Jurkat, Clone E6-1 (cell line): ENCODE measurements at regions not wholly inside any gene's neighbourhood (a gene's known extent, or its start where the extent isn't known, plus 50 kb on each side); places are given as distances from the start of the nearest gene placed in this dataset.

Experiments
- DNase-seq: peaks from one replicate; pipeline ENCODE4 v3.0.0-alpha.2; 2011; ENCODE audit warnings: low read depth, low spot score
- H3K4me3 ChIP-seq: 2 replicates; pipeline ENCODE4 v1.5.1; 2011; ENCODE audit warnings: mild to moderate bottlenecking, low read length, control low read depth, moderate library complexity

- H3K4me3 ChIP-seq = no peak overlapping the region
- no peak for DNase-seq
Observed at GRCh38 chr10:6912424-6912823, 332.3 kb upstream of the PRKCQ start.

DNA sequence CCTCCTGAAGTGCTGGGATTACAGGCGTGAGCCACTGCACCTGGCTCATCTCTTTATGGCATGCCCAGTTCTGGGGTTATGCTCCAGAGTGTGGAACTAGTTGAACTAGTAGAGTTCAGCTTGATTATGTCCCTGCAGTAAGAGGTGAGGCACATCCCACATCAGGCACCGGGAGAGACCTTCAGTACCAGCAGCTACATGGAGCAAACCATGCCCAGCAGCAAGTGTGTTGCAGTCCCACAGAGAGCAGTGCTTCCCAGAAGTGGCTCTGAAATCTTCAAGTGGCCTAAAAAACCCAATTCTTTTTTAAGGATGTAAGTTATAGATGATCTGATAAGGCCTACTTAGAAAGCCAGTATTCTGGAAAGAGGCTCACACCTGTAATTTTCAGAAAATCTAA, 331.9 kb upstream of the PRKCQ start:
- H3K4me3 ChIP-seq = no peak overlapping the region
- DNase-seq = no peak

- no peak overlapping the region for H3K4me3 ChIP-seq
- no peak for DNase-seq
Observed at GRCh38 chr10:6909905-6910560, 330.0 kb upstream of the PRKCQ start.

GRCh38 chr10:6907877-6908530, 327.9 kb upstream of the PRKCQ start:
- no peak for DNase-seq
- H3K4me3 ChIP-seq = no peak overlapping the region

- H3K4me3 ChIP-seq = no peak overlapping the region
- DNase-seq = no peak
Observed at GRCh38 chr10:6894405-6894804, 314.3 kb upstream of the PRKCQ start.

DNA sequence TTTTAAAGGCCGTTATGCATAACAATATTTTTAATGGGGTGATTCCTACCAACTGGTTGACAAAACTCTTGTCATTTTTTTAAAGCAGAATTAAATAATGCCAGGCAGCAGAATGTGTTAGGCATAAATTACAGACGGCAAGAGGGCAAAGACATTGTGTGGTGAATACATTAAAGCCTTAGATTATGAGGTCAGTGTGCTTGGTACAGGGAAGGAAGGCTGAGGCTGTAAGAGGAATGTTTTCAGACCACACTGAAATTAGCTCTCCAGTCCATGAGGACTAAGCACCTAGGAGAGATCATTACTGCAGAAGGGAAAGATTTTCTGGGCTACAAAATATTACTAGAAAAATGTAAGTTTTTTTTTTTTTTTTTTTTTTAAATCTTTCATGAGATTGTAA, 312.8 kb upstream of the PRKCQ start:
- no peak for DNase-seq
- no peak overlapping the region for H3K4me3 ChIP-seq

- H3K4me3 ChIP-seq = no peak overlapping the region
- no peak for DNase-seq
Observed at GRCh38 chr10:6891924-6892323, 311.8 kb upstream of the PRKCQ start.

DNA sequence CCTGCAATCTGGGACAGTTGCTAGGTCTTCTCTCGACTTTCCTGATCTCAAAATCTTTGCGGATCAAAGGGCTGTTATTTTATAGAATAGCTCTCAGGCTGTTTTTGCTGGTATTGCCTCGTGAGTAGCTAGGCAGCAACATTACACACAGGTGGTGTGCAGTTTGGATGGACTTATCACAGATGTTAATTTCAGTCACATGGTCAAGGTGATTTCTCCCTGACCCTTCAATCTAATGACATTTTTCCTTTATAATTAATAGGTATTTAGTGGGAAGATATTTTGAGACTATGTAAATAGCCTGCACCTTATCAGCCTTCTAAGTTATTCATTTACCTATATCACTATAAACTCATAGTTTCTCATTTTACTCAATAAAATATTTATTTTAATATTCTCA, 309.6 kb upstream of the PRKCQ start:
- H3K4me3 ChIP-seq = no peak overlapping the region

GRCh38 chr10:6888434-6888833, 308.4 kb upstream of the PRKCQ start:
- DNase-seq = no peak
- no peak overlapping the region for H3K4me3 ChIP-seq

More for the DNA sequence above, 309.6 kb upstream of the PRKCQ start:
- DNase-seq = no peak

- H3K4me3 ChIP-seq = no peak overlapping the region
- peak; percentile 50 for DNase-seq
Observed at GRCh38 chr10:6885284-6885683, 305.2 kb upstream of the PRKCQ start.

- no peak for DNase-seq
- no peak overlapping the region for H3K4me3 ChIP-seq
Observed at GRCh38 chr10:6881987-6882386, 301.9 kb upstream of the PRKCQ start.

DNA sequence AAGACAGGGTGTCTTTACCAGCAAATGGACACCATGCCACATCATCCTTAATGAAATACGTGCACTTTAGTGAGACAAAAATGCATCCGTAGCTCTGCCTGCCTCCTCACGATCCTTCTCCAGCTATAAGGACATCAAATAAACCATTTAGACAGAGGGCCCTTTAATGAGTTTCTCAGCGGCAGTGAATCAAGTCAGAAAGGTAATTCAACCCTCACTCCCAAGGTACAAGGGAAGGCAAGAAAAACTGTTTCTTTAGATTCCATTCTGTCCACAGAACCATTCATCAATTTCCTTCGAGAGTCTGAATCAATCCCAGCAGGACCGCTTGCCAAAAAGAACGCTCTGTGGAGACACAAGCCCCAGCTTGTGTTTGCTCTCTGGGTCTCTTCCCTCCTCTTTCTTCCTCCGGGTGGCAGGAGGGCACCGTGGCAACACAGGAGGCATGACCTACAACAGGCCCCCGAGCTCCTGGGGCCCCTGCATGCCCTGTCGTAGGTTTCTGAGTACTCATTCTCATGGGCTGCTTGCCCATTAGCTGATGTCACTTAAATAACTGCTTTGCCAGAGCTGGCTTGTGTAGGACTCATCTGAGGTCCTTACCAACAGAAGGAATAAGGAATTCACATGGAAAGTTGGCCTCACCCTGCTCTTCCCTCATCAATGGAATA, 297.8 kb upstream of the PRKCQ start:
- DNase-seq = no peak
- H3K4me3 ChIP-seq = no peak overlapping the region

GRCh38 chr10:6877336-6877721, 297.3 kb upstream of the PRKCQ start:
- H3K4me3 ChIP-seq = no peak overlapping the region
- no peak for DNase-seq

DNA sequence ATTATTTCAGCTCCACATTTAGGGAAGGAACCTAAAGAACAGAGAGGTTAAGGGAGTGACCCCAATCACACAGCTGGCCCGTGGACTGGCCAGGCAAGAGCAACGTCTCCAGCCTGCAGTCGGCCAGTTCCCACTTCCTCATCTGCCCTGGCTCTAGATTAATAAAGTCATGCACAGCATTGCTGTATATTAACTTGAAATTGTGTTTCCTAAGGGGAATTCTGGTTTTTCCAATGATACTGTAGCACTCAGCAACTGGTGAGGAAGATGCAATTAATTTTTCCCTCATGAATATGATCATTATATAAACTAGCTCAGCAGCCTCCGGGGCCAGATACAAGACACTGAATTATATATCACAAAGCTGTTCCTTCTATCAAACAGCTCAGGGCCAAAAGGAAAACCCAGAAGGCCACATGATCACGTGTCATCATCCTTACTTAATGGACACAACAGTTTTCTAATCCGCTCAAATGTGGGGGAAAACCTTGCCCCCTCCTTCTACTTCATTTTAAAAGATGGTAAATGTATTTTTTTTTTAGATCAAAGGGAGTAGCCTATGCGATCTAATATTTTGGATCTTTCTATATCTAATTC, 295.3 kb upstream of the PRKCQ start:
- DNase-seq = no peak
- no peak overlapping the region for H3K4me3 ChIP-seq

- no peak for DNase-seq
Observed at GRCh38 chr10:6871128-6871527, 291.1 kb upstream of the PRKCQ start.

DNA sequence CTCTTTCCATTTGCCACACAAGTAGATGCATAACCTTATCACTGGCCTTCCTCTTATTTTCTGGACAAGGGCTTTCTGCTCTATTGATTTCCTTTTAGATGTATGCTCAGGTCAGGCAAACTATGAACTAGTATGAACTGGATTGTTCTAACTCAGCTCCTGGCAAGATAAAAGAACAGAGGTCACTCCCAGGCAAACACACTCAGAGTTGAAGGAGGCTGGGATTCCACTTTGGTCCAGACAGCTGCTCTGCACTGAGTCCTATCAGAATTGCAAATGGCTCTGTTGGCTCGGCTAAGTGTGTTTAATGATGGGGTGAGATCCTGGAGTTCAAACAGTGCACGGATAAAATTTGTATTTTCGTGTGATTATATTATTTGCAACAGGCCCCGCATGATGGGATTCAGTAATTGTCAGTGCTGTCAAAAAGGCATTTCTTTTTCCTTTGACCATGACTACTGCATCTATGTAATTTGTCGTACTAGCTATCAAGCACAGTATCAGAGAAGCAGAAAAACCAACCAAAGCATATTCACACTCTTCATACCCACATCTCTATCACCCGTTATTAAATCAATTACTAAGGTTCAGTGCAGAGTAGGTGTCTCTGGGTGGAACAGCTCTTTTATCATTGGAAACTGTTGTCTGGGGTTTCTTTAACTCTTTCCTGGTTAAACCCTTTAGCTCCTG, 288.1 kb upstream of the PRKCQ start:
- no peak overlapping the region for H3K4me3 ChIP-seq
- no peak for DNase-seq

More at GRCh38 chr10:6871128-6871527, 291.1 kb upstream of the PRKCQ start:
- H3K4me3 ChIP-seq = no peak overlapping the region

GRCh38 chr10:6866757-6867156, 286.7 kb upstream of the PRKCQ start:
- H3K4me3 ChIP-seq = no peak overlapping the region
- DNase-seq = no peak

DNA sequence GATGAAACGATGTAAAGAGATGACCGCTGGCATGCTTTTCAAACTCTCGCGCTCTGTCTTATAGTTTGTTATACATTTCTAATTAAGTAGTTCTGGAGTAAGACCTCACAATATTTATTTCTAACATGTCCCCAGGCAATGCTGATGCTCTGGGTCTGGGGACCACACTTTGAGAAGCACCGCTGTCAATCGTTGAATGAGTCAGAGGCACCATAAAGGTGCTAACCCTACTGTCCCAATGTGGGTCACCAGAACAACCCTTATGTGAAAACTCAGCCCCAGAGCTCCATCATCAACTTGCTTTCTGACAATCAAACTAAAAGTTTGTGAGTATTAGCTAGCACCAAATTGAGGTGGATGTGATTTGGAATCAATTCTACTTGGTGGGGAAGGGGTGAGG, 284.1 kb upstream of the PRKCQ start:
- no peak overlapping the region for H3K4me3 ChIP-seq
- DNase-seq = no peak

DNA sequence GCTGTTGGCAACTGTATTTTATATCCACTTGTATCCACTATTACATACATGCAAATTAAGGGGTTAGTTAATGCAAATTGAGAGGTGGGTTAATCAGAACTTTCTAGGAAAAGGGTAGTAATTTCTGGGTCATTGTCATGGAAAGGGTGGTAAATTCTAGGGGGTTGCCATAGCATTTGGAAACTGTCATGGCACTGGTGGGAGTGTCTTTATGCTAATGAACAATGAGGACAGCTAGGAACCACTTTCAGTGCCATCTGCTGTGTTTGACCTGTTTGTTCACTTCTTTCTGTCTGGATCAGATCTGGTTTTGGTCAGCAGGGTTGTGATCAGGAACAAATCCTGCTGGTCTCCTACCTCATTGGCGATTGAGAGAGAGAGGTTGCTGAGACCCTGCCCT, 283.3 kb upstream of the PRKCQ start:
- no peak overlapping the region for H3K4me3 ChIP-seq
- no peak for DNase-seq

DNA sequence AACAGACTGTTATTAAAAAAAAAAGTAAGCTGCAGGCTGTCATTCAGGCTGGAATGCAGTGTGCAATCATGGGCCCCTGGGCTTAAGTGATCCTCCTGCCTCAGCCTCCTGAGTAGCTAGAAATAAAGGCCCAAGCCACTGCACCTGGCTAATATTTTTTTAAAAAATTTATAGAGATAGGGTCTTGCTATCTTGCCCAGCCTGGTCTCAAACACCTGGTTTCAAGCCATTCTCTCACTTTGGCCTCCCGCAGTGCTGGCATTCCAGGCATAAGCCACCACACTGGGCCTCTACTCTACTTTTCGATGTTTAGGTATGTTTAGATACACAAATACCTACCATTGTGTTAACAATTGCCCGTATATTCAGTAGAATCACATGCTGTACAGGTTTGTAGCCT, 270.4 kb upstream of the PRKCQ start:
- no peak overlapping the region for H3K4me3 ChIP-seq
- no peak for DNase-seq
